Lung (tissue), 11 donors: ENCODE measurements at regions not wholly inside any gene's neighbourhood (a gene's known extent, or its start where the extent isn't known, plus 50 kb on each side); places are given as distances from the start of the nearest gene placed in this dataset.

Experiments
- ATAC-seq: fragments of 200-7000 bp; cut with Tn5 transposase; one replicate; pipeline ENCODE4 v1.9.1; 2020; ENCODE audit warnings: moderate number of reproducible peaks; ENCODE audit not compliant: insufficient read depth, low FRiP score
- DNase-seq, 3 donors: peaks; one replicate each; pipeline ENCODE4 v3.0.0-alpha.2; 2013 to 2017
- H3K27ac ChIP-seq, 2 donors: one replicate each; pipeline ENCODE4 v1.5.1; 2013; ENCODE audit warnings: mild to moderate bottlenecking in 2 of 2, moderate library complexity in 2 of 2, control low read depth in 1 of 2, inconsistent platforms in 1 of 2, low read depth in 1 of 2, low read length in 1 of 2
- H3K27me3 ChIP-seq, 3 donors: one replicate each; pipeline ENCODE4 v1.5.1; 2013; ENCODE audit warnings: low read length in 2 of 3; ENCODE audit not compliant: control insufficient read depth in 3 of 3, insufficient read depth in 3 of 3
- H3K36me3 ChIP-seq, 4 donors: one replicate each; pipeline ENCODE4 v1.5.1; 2013; ENCODE audit warnings: low read length in 4 of 4, mild to moderate bottlenecking in 1 of 4, moderate library complexity in 1 of 4; ENCODE audit not compliant: control insufficient read depth in 4 of 4, insufficient read depth in 4 of 4
- H3K4me1 ChIP-seq, 5 donors: one replicate each; pipeline ENCODE4 v1.5.1; 2013; ENCODE audit warnings: low read length in 5 of 5, mild to moderate bottlenecking in 2 of 5, moderate library complexity in 1 of 5; ENCODE audit not compliant: control insufficient read depth in 5 of 5, insufficient read depth in 5 of 5
- H3K4me3 ChIP-seq: one replicate; pipeline ENCODE4 v1.5.1; 2013; ENCODE audit warnings: mild to moderate bottlenecking, control low read depth, moderate library complexity
- H3K9ac ChIP-seq, 2 donors: one replicate each; pipeline ENCODE4 v1.5.1; 2013; ENCODE audit warnings: low read length in 2 of 2, control low read depth in 1 of 2; ENCODE audit not compliant: insufficient read depth in 1 of 2
- H3K9me3 ChIP-seq, 4 donors: one replicate each; pipeline ENCODE4 v1.5.1; 2013; ENCODE audit warnings: low read length in 3 of 4, mild to moderate bottlenecking in 1 of 4, moderate library complexity in 1 of 4; ENCODE audit not compliant: control insufficient read depth in 4 of 4, insufficient read depth in 3 of 4
- CTCF ChIP-seq: IDR thresholded peaks from 2 replicates; pipeline ENCODE4 v1.5.1; 2012; ENCODE audit warnings: mild to moderate bottlenecking; ENCODE audit errors: control extremely low read depth, extremely low read depth
- WGBS, 2 donors: extraction: QIAGEN DNeasy Blood & Tissue Kit; methylation state at CpG; one replicate each; pipeline ENCODE4 v1.1.7; 2013; 5-methylcytosine and 5-hydroxymethylcytosine counted together
- donor health status: control.
- donor health status: control.
- donor health status: Bipolar disorder and iron deficiency.
- donor health status: healthy.
- donor health status: DM: yes; HTN: yes; CAD: no.

GRCh38 chr18:41343808-41344207 lies 611.2 kb upstream of the PIK3C3 start:
- no peak for TF ChIP-seq CTCF
- Histone ChIP-seq H3K4me1 (peaks cover 0 to 2% (median 0%) of the 10 kb centered on the region in 5 donors), H3K9me3 (no peaks in the 10 kb centered on the region), H3K27me3 (no peaks in the 10 kb centered on the region), H3K27ac (no peak overlapping the region), H3K36me3 (no peaks in the 10 kb centered on the region), H3K4me3 (no peak overlapping the region), H3K9ac (no peak overlapping the region)
- 70 to 82% methylated on average over 4 of the region's 4 CpGs for WGBS, 2 donors
- peak; percentile 15 to 77 (median 59) for DNase-seq
- ATAC-seq = no peak

- no peak overlapping the region for H3K27ac ChIP-seq
- no peak for TF ChIP-seq CTCF
- ATAC-seq (no peak), DNase-seq (no peak)
- no peaks in the 10 kb centered on the region for H3K4me1 ChIP-seq
- H3K27me3 ChIP-seq = no peaks in the 10 kb centered on the region
- no peak overlapping the region for H3K4me3 ChIP-seq
- H3K9ac ChIP-seq = no peak overlapping the region
- 51 to 58% methylated on average over 1 of the region's 1 CpG for WGBS, 2 donors
- H3K36me3 ChIP-seq = no peaks in the 10 kb centered on the region
- H3K9me3 ChIP-seq = no peaks in the 10 kb centered on the region
Observed at GRCh38 chr18:41338341-41338740, 616.7 kb upstream of the PIK3C3 start.

- Histone ChIP-seq H3K36me3 (no peaks in the 10 kb centered on the region), H3K27ac (no peak overlapping the region), H3K9me3 (no peaks in the 10 kb centered on the region), H3K4me3 (no peak overlapping the region), H3K9ac (no peak overlapping the region), H3K27me3 (no peaks in the 10 kb centered on the region), H3K4me1 (no peaks in the 10 kb centered on the region)
- no peak for ATAC-seq
- no peak for TF ChIP-seq CTCF
- WGBS, 2 donors = 80 to 93% methylated on average over 1 of the region's 1 CpG
- DNase-seq = no peak
Observed at GRCh38 chr18:41331661-41332060, 623.4 kb upstream of the PIK3C3 start.

- Histone ChIP-seq H3K9me3 (peaks cover 0 to 1% (median 0%) of the 10 kb centered on the region in 4 donors), H3K36me3 (no peaks in the 10 kb centered on the region), H3K4me1 (no peaks in the 10 kb centered on the region), H3K27me3 (no peaks in the 10 kb centered on the region), H3K27ac (no peak overlapping the region), H3K9ac (no peak overlapping the region), H3K4me3 (no peak overlapping the region)
- ATAC-seq = no peak
- DNase-seq = no peak
- 35 to 52% methylated on average over 2 of the region's 2 CpGs for WGBS, 2 donors
- TF ChIP-seq CTCF = no peak
Observed at GRCh38 chr18:41326311-41326710, 628.7 kb upstream of the PIK3C3 start.
